Urinary bladder (tissue), 3 donors: ENCODE measurements at regions not wholly inside any gene's neighbourhood (a gene's known extent, or its start where the extent isn't known, plus 50 kb on each side); places are given as distances from the start of the nearest gene placed in this dataset.

Experiments used
- DNase-seq: peaks from one replicate; pipeline ENCODE4 v3.0.0-alpha.2; 2015; ENCODE audit errors: extremely low spot score
- H3K27ac ChIP-seq: one replicate; pipeline ENCODE4 v1.5.1; 2013; ENCODE audit warnings: low read depth, mild to moderate bottlenecking, moderate library complexity
- H3K36me3 ChIP-seq: one replicate; pipeline ENCODE4 v1.6.1; 2013; ENCODE audit warnings: mild to moderate bottlenecking, moderate library complexity; ENCODE audit not compliant: insufficient read depth
- H3K4me1 ChIP-seq: one replicate; pipeline ENCODE4 v1.6.1; 2013; ENCODE audit warnings: mild to moderate bottlenecking, moderate library complexity; ENCODE audit not compliant: insufficient read depth
- H3K4me3 ChIP-seq: one replicate; pipeline ENCODE4 v1.5.1; 2013; ENCODE audit warnings: low read depth, low read length
- WGBS: extraction: QIAGEN DNeasy Blood & Tissue Kit; methylation state at CpG from one replicate; pipeline ENCODE4 v1.1.7; 2013; 5-methylcytosine and 5-hydroxymethylcytosine counted together
- donor health status: healthy with polysubstance abuse.
- donor health status: healthy.

- Histone ChIP-seq H3K4me3 (no peak overlapping the region), H3K36me3 (no peaks in the 10 kb centered on the region), H3K4me1 (no peaks in the 10 kb centered on the region), H3K27ac (no peak overlapping the region)
- DNase-seq, result no peak
- 47% methylated on average over 4 of the region's 4 CpGs for WGBS
Measured at GRCh38 chr14:95466506-95466905, 49.9 kb downstream of the SYNE3 start.

GRCh38 chr14:95465936-95466335, 50.5 kb downstream of the SYNE3 start:
- H3K4me1 ChIP-seq, result no peaks in the 10 kb centered on the region
- no peak overlapping the region for H3K4me3 ChIP-seq
- WGBS, result 95% methylated on average over 15 of the region's 15 CpGs
- no peaks in the 10 kb centered on the region for H3K36me3 ChIP-seq
- no peak for DNase-seq
- H3K27ac ChIP-seq, result no peak overlapping the region

GRCh38 chr14:95465358-95465757, 51.1 kb downstream of the SYNE3 start:
- WGBS, result 92% methylated on average over 2 of the region's 3 CpGs
- no peaks in the 10 kb centered on the region for H3K36me3 ChIP-seq
- no peak overlapping the region for H3K27ac ChIP-seq
- no peaks in the 10 kb centered on the region for H3K4me1 ChIP-seq
- no peak for DNase-seq
- no peak overlapping the region for H3K4me3 ChIP-seq

- Histone ChIP-seq H3K4me3 (no peak overlapping the region), H3K4me1 (no peaks in the 10 kb centered on the region)
- 85% methylated on average over 4 of the region's 4 CpGs for WGBS
Measured at GRCh38 chr14:95464514-95464913, 51.9 kb downstream of the SYNE3 start.

GRCh38 chr14:95464103-95464502, 52.3 kb downstream of the SYNE3 start:
- H3K4me3 ChIP-seq, result no peak overlapping the region
- no peak overlapping the region for H3K27ac ChIP-seq
- WGBS, result 84% methylated on average over 6 of the region's 6 CpGs
- DNase-seq, result no peak
- H3K4me1 ChIP-seq, result no peaks in the 10 kb centered on the region
- H3K36me3 ChIP-seq, result no peaks in the 10 kb centered on the region

More at GRCh38 chr14:95464514-95464913, 51.9 kb downstream of the SYNE3 start:
- no peak for DNase-seq
- H3K36me3 ChIP-seq, result no peaks in the 10 kb centered on the region
- H3K27ac ChIP-seq, result no peak overlapping the region

- 62% methylated on average over 9 of the region's 9 CpGs for WGBS
Measured at GRCh38 chr14:95463171-95463901, 53.1 kb downstream of the SYNE3 start.

GRCh38 chr14:95462491-95462890, 54.0 kb downstream of the SYNE3 start:
- H3K4me1 ChIP-seq, result no peaks in the 10 kb centered on the region
- no peak overlapping the region for H3K4me3 ChIP-seq
- 94% methylated on average over 10 of the region's 10 CpGs for WGBS

More at GRCh38 chr14:95463171-95463901, 53.1 kb downstream of the SYNE3 start:
- no peak for DNase-seq
- Histone ChIP-seq H3K4me1 (no peaks in the 10 kb centered on the region), H3K36me3 (no peaks in the 10 kb centered on the region), H3K4me3 (no peak overlapping the region), H3K27ac (no peak overlapping the region)

GRCh38 chr14:95460647-95461478, 55.6 kb downstream of the SYNE3 start:
- no peaks in the 10 kb centered on the region for H3K36me3 ChIP-seq
- no peaks in the 10 kb centered on the region for H3K4me1 ChIP-seq
- H3K4me3 ChIP-seq, result no peak overlapping the region
- WGBS, result 22% methylated on average over 29 of the region's 29 CpGs
- DNase-seq, result no peak
- H3K27ac ChIP-seq, result no peak overlapping the region

More at GRCh38 chr14:95462491-95462890, 54.0 kb downstream of the SYNE3 start:
- Histone ChIP-seq H3K36me3 (no peaks in the 10 kb centered on the region), H3K27ac (no peak overlapping the region)
- no peak for DNase-seq

- DNase-seq, result no peak
- Histone ChIP-seq H3K4me1 (no peaks in the 10 kb centered on the region), H3K36me3 (no peaks in the 10 kb centered on the region), H3K27ac (no peak overlapping the region), H3K4me3 (no peak overlapping the region)
- 91% methylated on average over 3 of the region's 3 CpGs for WGBS
Measured at GRCh38 chr14:95458906-95459305, 57.5 kb downstream of the SYNE3 start.

GRCh38 chr14:95458459-95458858, 58.0 kb downstream of the SYNE3 start:
- no peak overlapping the region for H3K27ac ChIP-seq
- H3K4me3 ChIP-seq, result no peak overlapping the region
- DNase-seq, result no peak
- no peaks in the 10 kb centered on the region for H3K36me3 ChIP-seq
- H3K4me1 ChIP-seq, result no peaks in the 10 kb centered on the region
- 91% methylated on average over 4 of the region's 4 CpGs for WGBS

- Histone ChIP-seq H3K4me3 (no peak overlapping the region), H3K36me3 (no peaks in the 10 kb centered on the region), H3K4me1 (no peaks in the 10 kb centered on the region), H3K27ac (no peak overlapping the region)
- DNase-seq, result no peak
- WGBS, result 87% methylated on average over 8 of the region's 8 CpGs
Measured at GRCh38 chr14:95456281-95456680, 60.2 kb downstream of the SYNE3 start.

- no peak overlapping the region for H3K27ac ChIP-seq
- H3K4me1 ChIP-seq, result no peaks in the 10 kb centered on the region
- no peak for DNase-seq
- H3K36me3 ChIP-seq, result no peaks in the 10 kb centered on the region
- 98% methylated on average over 17 of the region's 17 CpGs for WGBS
- no peak overlapping the region for H3K4me3 ChIP-seq
Measured at GRCh38 chr14:95455246-95455645, 61.2 kb downstream of the SYNE3 start.

- no peak overlapping the region for H3K27ac ChIP-seq
- no peak for DNase-seq
- H3K4me1 ChIP-seq, result no peaks in the 10 kb centered on the region
- H3K36me3 ChIP-seq, result no peaks in the 10 kb centered on the region
- H3K4me3 ChIP-seq, result no peak overlapping the region
- WGBS, result 97% methylated on average over 1 of the region's 1 CpG
Measured at GRCh38 chr14:95453713-95453980, 62.8 kb downstream of the SYNE3 start.
